Upper lobe of left lung (tissue), 4 donors: ENCODE measurements at regions not wholly inside any gene's neighbourhood (a gene's known extent, or its start where the extent isn't known, plus 50 kb on each side); places are given as distances from the start of the nearest gene placed in this dataset.

Source experiments
- EP300 ChIP-seq, 4 donors: sonication (generic); formaldehyde crosslinking; IDR thresholded peaks; one replicate each; pipeline ENCODE4 v1.5.1; 2017; ENCODE audit warnings: antibody characterized with exemption in 4 of 4, control low read depth in 2 of 4
- POLR2A ChIP-seq, 4 donors: fragments of 450-650 bp; IDR thresholded peaks; one replicate each; pipeline ENCODE4 v1.5.1; 2016 to 2017; ENCODE audit warnings: antibody characterized with exemption in 4 of 4, mild to moderate bottlenecking in 2 of 4
- POLR2AphosphoS5 ChIP-seq, 2 donors: sonication (generic); formaldehyde crosslinking; IDR thresholded peaks; one replicate each; pipeline ENCODE4 v1.5.1; 2017; ENCODE audit warnings: antibody characterized with exemption in 2 of 2
- TF ChIP-seq, protein P1 (sequence below), 6 experiments: fragments of 450-650 bp in 4 of 6; fragments of 200-600 bp in 2 of 6; sonication (generic) in 2 of 6; IDR thresholded peaks; one replicate each; pipeline ENCODE4 v1.5.1; 2016 to 2019; ENCODE audit warnings: antibody characterized with exemption in 6 of 6

DNA sequence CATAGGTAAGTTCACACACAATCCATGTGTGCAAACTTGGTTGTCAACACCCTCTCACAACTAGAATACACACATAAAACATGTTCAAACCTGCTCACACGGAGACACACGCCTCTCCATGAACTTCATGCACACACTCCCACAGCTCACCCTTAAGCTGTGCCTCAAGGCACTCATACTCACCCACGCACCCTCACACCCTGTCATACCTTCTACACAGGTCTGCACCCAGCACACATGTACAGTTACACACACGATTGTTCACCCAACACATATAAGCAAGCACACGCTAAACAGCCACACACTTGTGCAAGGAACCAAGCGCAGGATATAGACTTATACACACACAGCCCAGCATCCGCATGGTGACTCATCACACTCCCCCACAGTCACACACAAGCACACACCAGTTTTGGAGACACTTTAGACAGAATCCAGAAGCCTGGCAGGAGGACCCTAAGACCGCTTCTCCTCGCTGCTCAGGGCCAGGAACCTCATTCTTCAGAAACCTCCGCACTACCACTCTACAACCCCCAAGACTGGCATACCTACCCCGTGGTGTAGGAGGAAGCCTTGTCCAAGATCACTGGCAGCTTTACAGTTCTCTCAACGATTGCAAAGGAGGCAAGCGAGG, 58.7 kb upstream of the ZC3H12A start:
- TF ChIP-seq, protein P1, sequence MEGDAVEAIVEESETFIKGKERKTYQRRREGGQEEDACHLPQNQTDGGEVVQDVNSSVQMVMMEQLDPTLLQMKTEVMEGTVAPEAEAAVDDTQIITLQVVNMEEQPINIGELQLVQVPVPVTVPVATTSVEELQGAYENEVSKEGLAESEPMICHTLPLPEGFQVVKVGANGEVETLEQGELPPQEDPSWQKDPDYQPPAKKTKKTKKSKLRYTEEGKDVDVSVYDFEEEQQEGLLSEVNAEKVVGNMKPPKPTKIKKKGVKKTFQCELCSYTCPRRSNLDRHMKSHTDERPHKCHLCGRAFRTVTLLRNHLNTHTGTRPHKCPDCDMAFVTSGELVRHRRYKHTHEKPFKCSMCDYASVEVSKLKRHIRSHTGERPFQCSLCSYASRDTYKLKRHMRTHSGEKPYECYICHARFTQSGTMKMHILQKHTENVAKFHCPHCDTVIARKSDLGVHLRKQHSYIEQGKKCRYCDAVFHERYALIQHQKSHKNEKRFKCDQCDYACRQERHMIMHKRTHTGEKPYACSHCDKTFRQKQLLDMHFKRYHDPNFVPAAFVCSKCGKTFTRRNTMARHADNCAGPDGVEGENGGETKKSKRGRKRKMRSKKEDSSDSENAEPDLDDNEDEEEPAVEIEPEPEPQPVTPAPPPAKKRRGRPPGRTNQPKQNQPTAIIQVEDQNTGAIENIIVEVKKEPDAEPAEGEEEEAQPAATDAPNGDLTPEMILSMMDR (IDR thresholded peaks at IDR 0.05), result no peak
- TF ChIP-seq POLR2AphosphoS5 (IDR thresholded peaks at IDR 0.05) (no peak), EP300 (IDR thresholded peaks at IDR 0.05) (no peak), POLR2A (IDR thresholded peaks at IDR 0.05) (no peak)
